ENCODE measurements at regions not wholly inside any gene's neighbourhood (a gene's known extent, or its start where the extent isn't known, plus 50 kb on each side); places are given as distances from the start of the nearest gene placed in this dataset.

GRCh38 chr7:33685503-33685902 lies 219.8 kb upstream of the BMPER start:
- Mint-ChIP-seq H3K27ac (ENCODE audit: unreplicated experiment) (no peak overlapping the region), H3K36me3 (ENCODE audit: unreplicated experiment) (peaks cover 2% of the 10 kb centered on the region), H3K4me1 (ENCODE audit: low read depth, unreplicated experiment) (no peaks in the 10 kb centered on the region), H3K4me3 (ENCODE audit: unreplicated experiment) (no peak overlapping the region), H3K27me3 (ENCODE audit: unreplicated experiment) (no peaks in the 10 kb centered on the region), H3K9me3 (ENCODE audit: unreplicated experiment) (no peaks in the 10 kb centered on the region)
- DNase-seq, result no peak
- TF ChIP-seq CTCF (IDR thresholded peaks at IDR 0.05; ENCODE audit: partially characterized antibody, unreplicated experiment), result no peak

GRCh38 chr7:33685981-33686683 lies 219.2 kb upstream of the BMPER start:
- H3K27ac Mint-ChIP-seq (ENCODE audit: unreplicated experiment), result no peak overlapping the region
- no peak for DNase-seq
- H3K36me3 Mint-ChIP-seq (ENCODE audit: unreplicated experiment), result peaks cover 7% of the 10 kb centered on the region
- no peaks in the 10 kb centered on the region for H3K27me3 Mint-ChIP-seq (ENCODE audit: unreplicated experiment)
- no peaks in the 10 kb centered on the region for H3K4me1 Mint-ChIP-seq (ENCODE audit: low read depth, unreplicated experiment)
- TF ChIP-seq CTCF (IDR thresholded peaks at IDR 0.05; ENCODE audit: partially characterized antibody, unreplicated experiment), result no peak
- no peak overlapping the region for H3K4me3 Mint-ChIP-seq (ENCODE audit: unreplicated experiment)
- H3K9me3 Mint-ChIP-seq (ENCODE audit: unreplicated experiment), result no peaks in the 10 kb centered on the region

- Mint-ChIP-seq H3K27ac (ENCODE audit: unreplicated experiment) (no peak overlapping the region), H3K36me3 (ENCODE audit: unreplicated experiment) (peaks cover 7% of the 10 kb centered on the region), H3K9me3 (ENCODE audit: unreplicated experiment) (no peaks in the 10 kb centered on the region), H3K4me3 (ENCODE audit: unreplicated experiment) (no peak overlapping the region), H3K4me1 (ENCODE audit: low read depth, unreplicated experiment) (no peaks in the 10 kb centered on the region), H3K27me3 (ENCODE audit: unreplicated experiment) (no peaks in the 10 kb centered on the region)
- no peak for TF ChIP-seq CTCF (IDR thresholded peaks at IDR 0.05; ENCODE audit: partially characterized antibody, unreplicated experiment)
- DNase-seq, result no peak
Observed at GRCh38 chr7:33687625-33688024, 217.7 kb upstream of the BMPER start.

GRCh38 chr7:33691180-33691579 lies 214.2 kb upstream of the BMPER start:
- Mint-ChIP-seq H3K27ac (ENCODE audit: unreplicated experiment) (no peak overlapping the region), H3K4me1 (ENCODE audit: low read depth, unreplicated experiment) (peaks cover 2% of the 10 kb centered on the region), H3K4me3 (ENCODE audit: unreplicated experiment) (no peak overlapping the region), H3K9me3 (ENCODE audit: unreplicated experiment) (no peaks in the 10 kb centered on the region), H3K36me3 (ENCODE audit: unreplicated experiment) (peaks cover 7% of the 10 kb centered on the region), H3K27me3 (ENCODE audit: unreplicated experiment) (no peaks in the 10 kb centered on the region)
- TF ChIP-seq CTCF (IDR thresholded peaks at IDR 0.05; ENCODE audit: partially characterized antibody, unreplicated experiment), result no peak
- no peak for DNase-seq

GRCh38 chr7:33692956-33693355 lies 212.4 kb upstream of the BMPER start:
- no peaks in the 10 kb centered on the region for H3K9me3 Mint-ChIP-seq (ENCODE audit: unreplicated experiment)
- peaks cover 7% of the 10 kb centered on the region for H3K36me3 Mint-ChIP-seq (ENCODE audit: unreplicated experiment)
- no peak for TF ChIP-seq CTCF (IDR thresholded peaks at IDR 0.05; ENCODE audit: partially characterized antibody, unreplicated experiment)
- no peak overlapping the region for H3K4me3 Mint-ChIP-seq (ENCODE audit: unreplicated experiment)
- peaks cover 3% of the 10 kb centered on the region for H3K4me1 Mint-ChIP-seq (ENCODE audit: low read depth, unreplicated experiment)
- no peak for DNase-seq
- no peak overlapping the region for H3K27ac Mint-ChIP-seq (ENCODE audit: unreplicated experiment)
- H3K27me3 Mint-ChIP-seq (ENCODE audit: unreplicated experiment), result no peaks in the 10 kb centered on the region
